MV-4-11 (cell line): ENCODE measurements at regions not wholly inside any gene's neighbourhood (a gene's known extent, or its start where the extent isn't known, plus 50 kb on each side); places are given as distances from the start of the nearest gene placed in this dataset.
"Not testable (repeated sequence)": the region's sequence is repeated elsewhere in the genome, so short reads cannot be mapped to it uniquely, and the experiment has no call there.

Experiments
- DNase-seq: peaks from one replicate; lab custom pipeline; 2025; lab: John Stamatoyannopoulos, UW

DNA sequence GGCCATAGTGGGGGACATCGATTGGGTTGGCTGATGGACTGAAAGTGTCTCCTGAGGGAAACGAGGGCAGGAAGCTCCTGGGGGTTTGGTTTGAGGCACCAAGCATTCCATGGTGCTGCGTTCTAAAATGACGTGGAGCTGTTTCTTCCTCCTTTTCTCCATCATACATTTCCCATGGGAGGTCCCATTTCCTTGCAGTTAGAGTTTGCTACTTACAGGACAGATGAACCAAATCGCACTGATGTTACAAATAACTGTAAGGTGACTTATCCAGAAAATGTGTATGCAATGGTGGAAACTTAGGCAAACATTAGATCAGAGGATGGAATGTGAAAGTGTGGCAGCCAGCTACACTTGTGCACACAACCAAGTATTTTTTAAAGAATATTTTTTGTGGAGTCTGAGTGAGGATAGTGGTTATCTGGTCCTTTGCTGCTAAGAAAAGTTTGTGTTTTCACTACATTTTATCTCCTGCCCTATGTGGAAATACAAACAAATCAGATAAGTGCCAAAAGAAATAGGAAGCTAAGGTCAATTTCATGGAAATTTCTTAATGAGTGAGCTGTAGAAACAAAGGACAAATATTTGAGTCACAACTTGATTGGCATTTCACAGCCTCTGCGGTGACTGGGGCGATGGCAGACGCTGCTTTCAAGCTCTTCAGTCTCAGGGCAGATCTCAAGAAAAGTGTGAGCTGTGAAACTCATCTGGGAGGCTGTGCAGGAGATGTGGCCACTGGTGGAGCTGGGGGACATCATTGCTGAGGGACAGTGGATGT is 256.2 kb downstream of the TSN start:
- no peak for DNase-seq

DNA sequence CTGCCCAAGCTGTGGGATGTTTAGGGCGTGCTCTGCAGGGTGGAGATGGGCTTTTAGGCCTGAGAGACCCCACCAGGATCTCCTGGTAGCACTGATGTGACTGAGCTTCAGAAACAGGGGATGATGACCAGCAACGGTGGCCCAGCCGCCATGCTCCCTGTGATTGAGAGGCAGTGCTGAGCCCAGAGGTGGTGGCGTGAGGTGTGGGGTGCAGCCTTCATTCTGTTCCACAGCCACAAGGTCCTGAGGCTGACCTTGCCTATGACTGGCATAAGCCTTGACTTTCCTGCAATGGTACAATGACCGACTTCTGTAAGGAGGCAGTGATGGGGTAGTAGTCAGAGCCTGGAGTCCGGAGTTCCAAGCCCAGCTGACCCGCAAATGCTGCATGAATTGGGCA is 263.3 kb downstream of the TSN start:
- DNase-seq: no peak

DNA sequence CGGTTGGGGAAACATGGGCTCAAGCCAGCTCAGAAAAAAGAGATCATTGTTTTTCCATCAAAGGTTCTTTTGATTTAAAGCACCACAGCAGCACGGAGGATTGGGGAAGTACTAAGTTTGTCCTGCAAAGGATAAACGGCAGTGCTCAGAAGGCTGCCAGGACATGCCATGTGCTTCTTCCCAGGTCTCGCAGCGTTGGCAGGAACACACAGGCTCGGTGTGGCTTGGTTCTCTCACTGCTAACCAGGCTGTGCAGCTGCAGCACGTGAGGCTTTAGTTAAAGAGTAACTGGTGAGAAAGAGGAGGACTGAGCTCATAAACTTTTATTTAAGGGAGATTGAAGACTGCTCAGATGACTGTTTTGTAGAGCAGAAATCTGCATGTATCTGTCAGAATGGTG is 264.3 kb downstream of the TSN start:
- DNase-seq: no peak

DNA sequence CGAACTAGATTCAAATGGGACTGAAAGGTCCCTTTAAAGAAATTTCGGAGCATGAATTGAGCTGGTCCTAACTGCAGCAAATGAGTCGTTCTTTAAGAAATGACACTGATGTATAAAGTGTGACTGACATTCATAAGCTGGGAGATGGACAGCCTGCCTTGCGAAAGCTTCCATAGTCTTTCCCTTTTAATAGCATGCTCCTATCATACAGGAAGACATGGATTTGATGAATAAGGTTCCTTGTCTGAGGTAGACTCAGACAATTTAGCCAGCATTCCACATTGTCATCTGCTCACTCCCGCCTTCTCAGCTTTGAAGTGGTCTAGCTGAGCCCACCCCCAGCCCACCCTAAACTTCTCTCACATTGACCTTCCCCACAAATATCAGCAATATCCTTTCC is 264.9 kb downstream of the TSN start:
- DNase-seq: no peak

DNA sequence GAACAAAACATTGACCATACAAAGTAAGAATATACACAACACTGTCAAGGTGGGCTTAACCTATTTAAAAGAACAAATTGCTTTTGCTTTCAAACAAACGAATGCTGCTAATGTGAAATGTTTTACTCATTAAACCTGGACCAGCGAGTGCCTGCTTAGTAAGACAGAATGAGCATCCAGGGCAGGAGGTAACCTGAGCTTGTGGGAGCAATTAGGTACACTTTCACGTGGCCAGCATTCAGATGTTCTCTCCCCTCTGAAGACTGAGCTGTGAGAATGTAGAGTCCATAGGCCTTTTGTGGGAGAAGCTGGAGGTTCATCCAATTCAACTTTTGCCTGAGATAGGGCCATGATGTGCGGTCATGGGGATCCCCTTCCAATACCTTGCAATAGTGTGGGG is 266.5 kb downstream of the TSN start:
- no peak for DNase-seq

DNA sequence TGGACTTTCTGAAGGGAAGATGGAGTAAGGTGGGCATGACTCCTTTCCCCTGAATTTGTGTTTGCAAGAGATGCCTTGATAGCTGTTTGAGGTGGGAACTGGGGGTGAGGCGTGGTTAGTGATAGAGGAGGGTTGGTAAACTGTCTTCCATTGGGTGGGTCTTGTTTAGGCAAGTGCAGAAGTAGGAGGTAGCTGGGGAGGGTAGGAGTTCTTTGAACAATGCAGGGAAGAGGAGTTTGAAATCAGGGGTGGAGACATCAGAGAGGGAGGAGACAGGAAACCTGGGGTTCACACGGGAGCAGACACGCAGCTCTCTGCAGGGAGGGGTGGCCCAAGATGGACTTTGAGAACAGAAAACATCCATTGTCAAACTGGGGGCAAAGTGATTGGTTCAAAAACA is 267.1 kb downstream of the TSN start:
- DNase-seq: no peak

DNA sequence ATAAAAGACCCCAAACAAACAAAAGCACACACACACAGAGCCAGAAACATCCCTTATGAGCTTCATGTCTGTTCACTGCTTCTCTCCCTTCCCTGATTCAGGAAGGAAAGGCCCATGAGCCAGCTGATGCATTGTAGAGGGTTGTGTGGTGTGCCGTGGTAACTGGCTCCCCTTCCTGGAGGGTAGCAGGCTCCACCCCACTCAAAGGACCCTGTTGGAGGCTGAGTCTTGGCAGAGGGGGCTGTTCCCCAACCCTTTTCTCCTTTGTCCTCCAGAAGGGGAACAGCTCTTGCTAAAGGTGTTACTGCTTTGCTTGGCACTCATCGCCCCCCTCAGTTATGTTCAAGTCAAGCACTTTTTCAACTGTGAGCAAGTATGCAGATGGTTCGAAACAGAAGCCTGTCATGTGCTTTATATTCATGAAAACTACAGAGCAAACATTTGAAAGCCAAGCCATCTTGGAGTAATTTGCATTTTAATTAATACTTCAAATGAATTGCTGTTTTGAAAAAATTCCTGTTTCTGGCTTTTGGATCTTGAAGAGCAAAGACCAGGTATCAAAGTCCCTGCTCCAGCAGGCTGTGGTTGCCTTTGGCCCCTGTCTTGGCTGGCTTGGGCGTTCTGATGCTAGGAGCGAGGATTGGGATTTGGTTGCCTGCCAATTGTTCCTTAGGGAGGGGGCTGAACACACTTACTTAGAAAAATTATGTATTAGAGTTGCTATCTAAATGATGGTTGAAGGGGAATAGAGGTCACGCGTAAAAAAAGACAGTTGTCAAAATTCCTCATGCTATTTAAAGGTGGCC is 267.8 kb downstream of the TSN start:
- DNase-seq: no peak

DNA sequence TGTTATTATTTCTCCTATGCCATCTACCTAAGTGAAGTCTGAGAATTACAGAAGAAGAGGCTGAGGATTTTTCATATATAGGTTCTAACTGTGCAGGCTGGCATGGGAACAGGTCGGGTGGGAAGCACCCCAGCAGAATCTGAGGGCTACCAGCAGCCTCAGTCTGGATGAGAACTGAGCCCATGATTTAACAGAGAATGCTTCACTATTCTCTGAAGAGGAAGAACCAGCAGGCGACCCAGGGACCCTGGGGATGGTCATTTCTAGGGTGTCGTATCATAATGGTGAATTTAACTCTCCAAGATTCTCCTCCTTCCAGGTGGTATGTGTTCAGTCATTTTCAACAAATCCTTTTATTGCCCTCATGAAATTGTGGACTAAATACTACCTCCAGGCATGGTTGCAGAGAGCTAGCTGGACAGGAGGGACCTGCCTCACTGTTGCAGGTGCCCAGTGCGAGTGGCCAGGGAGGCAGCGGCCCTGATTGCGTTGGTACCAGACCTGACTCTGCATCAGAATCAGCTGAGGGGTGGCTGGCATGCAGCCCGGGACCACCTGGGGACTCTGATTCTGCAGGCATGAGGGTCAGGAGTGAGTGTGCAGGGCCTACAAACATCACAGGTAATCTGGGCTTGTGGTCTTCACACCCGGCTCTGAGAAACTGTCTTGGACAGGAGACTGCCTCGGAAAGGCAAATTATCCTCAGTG is 272.2 kb downstream of the TSN start:
- DNase-seq: no peak

DNA sequence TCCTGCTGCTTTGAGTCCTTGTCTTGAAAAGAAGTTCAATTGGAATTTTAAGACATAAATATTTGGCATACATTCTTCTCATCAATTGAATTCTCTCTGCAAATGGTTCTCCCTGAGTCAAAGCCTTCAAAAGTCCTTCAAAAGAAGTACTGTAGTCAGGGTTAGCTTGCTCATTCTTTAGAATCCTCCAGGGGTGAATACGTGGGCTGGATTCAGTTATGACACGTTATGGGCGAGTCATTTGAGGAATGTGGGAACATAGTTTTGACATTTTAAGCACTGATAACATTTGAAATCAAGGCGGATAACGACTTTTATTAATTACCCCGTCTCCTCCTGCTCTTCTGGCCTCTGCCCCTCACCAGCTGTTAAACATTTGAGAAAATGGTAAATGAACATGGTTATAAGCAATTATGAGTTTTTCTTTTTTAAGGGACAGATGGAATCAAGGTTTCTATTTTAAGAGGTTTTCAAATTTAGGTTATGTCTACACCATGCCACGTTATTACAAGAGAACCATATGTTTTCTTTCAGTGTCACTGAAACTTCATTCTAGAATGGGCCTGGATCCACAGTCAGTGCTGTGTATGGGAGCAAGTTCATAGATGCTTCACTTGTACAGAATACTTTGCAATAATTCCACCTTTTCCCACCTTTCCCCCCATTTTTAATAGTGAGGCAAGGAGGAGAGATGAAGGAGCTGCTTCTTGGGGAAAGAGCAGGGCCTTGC is 273.1 kb downstream of the TSN start:
- no peak for DNase-seq

DNA sequence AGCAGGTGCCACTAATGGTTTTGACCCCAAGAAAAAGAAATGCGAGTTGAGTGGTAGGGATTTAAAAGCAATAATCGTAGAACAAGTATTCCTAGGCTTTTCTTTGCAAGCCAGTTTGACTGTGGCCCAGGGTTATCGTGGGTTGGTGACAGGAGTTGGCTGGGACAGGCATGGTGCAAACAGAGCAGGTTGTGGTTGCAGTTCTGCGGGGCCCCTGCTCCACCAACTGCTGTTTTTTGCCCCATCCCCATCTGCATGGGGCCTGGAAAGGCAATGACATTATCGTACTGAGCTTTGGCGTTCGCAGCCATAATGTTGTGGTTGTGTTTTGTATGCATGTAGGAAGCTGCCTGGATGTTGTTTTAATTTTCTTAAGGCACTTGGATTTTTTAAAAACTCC is 274.0 kb downstream of the TSN start:
- DNase-seq: no peak

DNA sequence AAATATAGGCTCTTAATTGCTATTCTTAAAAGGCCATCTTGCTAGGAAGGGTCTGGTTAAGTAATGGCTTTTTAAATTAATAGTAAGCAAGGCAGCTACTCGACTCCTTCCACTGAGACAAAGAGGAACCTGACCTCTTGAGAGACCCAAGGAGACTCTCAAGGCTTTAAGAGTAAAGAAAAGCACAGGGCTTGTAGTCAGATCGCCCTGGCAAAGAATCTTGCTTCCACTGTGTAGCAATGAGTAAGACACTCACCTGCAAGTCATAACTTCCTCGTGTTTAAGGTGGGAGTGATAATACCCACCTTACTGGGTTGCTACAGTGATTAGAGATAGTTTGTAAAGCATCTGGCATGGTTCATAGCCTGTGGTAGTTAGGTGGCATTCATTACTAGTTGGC is 274.5 kb downstream of the TSN start:
- no peak for DNase-seq

DNA sequence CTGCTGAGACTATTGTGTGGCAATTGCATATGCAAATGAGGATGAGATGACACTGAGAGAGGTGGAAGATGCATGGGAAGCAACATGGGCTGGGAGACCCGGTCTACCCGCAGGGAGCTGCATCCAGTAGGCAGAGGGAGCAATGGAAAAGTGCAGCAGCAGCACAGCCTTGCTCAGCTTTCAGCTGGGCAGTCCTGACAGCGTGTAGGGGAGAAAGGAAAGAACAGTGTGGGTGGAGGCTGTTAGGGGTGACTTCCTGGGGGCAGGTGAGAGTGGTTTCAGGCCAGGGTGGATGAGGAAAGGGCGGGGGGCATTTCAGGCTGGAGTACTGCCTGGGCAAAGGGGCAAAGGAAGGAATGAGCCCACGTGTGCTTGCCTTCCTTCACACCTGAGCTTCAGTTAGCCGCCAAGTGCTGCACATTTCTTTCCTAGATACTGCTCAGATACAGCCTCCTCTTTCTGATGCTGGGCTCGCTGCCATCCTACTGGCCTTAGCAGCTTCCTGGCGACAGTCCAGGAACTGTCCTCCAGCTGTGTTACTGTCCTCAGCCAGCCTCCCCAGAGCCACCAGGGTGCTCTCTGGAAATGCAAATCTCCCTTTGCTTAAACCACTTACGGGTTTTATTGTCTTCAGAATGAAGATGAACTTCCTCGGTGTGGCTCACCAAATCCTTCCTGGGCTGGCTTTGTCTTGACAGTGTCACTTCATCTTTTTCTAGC is 276.3 kb downstream of the TSN start:
- peak; percentile 48 for DNase-seq

DNA sequence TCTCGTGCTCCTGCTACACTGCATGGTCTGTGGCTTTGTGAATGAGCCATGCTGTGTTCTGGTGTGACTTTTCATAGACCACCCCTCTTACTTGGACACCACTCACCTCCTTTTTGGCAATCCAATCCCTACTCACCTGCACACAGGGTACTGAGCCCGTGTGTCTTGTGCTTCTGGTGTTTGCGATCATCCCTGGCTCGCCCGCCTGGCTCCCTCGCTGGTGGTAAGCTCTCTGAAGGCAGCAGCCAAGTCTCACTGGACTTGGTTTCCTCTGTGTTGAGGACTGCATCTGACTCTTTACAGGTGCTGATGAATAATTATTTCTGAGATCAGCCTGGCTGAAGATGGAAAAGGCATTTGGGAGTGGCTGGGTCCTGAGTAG is 276.8 kb downstream of the TSN start:
- DNase-seq: no peak

DNA sequence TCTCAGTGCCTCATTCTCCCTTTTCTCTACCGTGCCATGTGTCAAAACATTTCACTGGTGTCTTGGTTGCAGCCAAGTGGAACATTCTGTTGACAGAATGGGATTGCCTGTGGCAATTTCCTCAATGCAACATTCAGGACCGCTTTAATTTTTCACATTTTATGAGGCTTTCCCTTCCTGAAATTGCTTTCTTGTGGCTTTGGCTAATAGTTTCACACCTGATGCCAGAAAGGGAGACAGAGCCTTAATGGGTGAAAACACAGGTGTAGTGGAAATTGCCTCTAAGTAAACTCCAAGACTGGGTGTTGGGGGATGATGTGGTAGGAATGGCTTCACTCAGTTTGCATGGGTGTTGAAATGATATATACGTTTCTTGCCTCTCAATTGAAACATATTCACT is 278.3 kb downstream of the TSN start:
- DNase-seq: no peak

DNA sequence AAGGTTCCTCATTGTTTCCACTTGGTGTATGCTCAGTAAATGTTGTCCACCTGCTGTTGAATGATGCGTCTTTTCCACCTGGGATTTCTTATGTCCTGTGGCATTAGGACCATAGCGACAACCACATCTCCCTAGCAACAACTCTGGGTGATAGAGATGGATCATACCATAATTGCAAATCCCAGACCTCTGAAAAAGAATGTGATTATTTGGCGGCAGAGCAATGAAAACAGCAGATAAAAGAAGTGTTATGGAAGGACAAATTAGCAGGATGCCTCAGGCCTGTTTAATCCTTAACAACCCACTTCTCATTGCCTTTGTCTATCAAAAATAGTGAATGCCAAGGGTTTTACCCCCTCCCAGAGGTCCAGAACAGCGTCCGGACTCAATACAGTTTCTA is 278.9 kb downstream of the TSN start:
- no peak for DNase-seq

DNA sequence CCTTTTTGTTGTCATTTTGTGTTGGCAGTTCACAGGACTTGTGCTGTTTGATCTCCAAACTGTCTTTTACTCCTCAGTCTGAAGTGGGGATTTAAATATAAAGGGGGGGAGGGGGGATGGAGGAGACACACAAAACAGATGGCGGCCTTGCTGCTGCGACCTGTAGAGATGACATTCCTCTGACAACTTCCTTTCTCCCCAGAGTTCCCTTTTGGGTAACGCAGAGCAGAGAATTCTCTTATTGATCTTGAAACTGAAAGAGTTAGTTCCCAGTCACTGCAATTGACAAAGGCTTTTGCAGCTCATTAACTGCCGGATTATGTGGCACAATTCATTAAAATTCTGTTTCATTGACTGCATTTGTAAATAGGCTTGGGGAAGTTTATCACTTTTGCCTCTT is 279.3 kb downstream of the TSN start:
- peak; percentile 29 for DNase-seq

DNA sequence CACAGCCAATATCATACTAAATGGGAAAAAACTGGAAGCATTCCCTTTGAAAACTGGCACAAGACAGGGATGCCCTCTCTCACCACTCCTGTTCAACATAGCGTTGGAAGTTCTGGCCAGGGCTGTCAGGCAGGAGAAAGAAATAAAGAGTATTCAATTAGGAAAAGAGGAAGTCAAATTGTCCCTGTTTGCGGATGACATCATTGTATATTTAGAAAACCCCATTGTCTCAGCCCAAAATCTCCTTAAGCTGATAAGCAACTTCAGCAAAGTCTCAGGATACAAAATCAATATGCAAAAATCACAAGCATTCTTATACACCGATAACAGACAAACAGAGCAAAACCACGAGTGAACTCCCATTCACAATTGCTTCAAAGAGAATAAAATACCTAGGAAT is 283.4 kb downstream of the TSN start:
- DNase-seq: not testable (repeated sequence)

DNA sequence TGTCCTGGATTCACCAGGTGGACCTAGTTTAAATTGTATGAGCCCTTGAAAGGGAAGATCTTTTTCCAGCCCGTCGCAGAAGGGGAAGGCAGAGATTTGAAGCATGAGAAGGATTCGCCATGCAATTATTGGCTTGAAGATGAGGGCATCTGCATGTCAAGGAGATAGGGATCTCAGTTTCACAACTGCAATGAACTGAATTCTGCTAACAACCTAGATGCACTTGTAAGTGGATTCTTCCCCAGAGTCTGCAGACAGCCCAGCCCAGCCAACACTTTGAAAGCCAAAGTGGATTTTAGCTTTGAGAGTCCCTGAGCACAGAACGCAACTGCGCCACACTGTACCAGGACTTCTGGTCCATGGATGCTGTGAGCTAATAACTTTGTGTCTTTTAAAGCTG is 286.0 kb downstream of the TSN start:
- DNase-seq: no peak

DNA sequence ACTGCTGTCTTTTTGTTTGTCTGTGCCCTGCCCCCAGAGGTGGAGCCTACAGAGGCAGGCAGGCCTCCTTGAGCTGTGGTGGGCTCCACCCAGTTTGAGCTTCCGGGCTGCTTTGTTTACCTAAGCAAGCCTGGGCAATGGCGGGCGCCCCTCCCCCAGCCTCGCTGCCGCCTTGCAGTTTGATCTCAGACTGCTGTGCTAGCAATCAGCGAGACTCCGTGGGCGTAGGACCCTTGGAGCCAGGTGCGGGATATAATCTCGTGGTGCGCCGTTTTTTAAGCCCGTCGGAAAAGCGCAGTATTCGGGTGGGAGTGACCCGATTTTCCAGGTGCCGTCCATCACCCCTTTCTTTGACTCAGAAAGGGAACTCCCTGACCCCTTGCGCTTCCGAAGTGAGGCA is 296.2 kb downstream of the TSN start:
- not testable (repeated sequence) for DNase-seq

DNA sequence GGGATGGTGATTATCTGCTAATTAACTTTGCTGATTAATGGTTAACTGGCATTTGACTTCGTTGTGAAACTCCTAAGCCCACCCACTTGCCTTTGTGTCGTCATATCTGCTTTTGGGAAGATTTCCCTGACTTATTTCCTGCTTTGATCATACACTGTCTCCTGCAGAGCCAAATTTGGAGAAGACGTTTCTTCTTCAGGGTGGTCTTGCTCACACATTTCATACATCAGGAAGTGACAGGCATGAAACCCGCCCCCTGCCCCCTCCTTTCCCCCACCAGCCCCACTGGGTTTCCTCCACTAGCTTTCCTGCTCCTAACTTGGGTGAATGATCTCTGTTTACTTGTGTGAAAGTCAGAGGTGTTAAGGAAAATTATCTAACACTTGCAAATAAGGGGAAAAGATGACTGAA is 300.1 kb downstream of the TSN start:
- no peak for DNase-seq

DNA sequence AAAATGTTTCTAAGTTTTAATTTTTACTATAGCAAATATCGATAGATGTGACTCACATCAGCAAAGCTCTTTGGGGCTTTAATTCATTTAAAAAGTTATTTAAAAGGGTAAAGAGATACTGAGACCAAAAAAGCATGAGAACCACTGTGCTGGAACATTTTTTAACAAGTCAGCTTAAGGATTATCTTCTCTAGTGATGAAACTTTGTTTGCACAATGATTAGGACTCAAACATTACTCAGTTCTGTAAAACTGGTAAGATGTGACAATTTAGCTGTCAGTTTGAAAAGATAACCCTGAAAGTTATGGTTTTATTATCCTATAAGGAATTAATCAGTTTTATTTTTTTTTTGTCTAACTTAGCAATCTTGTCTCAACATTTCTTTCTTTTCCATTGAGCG is 301.4 kb downstream of the TSN start:
- no peak for DNase-seq

DNA sequence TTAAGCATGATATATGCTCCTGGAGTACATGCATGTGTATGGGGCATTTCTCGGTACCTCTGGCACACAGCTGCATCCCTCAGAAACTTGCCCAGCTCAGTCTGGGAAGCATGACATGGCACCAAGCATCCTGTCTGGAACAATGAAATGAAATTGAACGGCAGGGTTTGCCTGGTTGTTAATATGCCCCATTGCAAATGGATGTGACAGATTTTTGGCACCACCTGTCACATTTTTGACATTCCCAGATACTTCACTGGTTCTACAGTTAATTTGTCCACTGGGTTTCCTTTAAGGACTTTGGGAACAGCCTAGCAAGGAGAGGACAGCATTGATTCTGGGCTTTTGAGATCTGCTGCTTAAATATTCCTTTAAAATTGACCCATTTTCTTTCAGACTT is 305.8 kb downstream of the TSN start:
- DNase-seq: no peak
